ENCODE measurements at regions not wholly inside any gene's neighbourhood (a gene's known extent, or its start where the extent isn't known, plus 50 kb on each side); places are given as distances from the start of the nearest gene placed in this dataset.
A peak's percentile ranks its signal among the peaks of the same experiment; 100 is the strongest.

DNA sequence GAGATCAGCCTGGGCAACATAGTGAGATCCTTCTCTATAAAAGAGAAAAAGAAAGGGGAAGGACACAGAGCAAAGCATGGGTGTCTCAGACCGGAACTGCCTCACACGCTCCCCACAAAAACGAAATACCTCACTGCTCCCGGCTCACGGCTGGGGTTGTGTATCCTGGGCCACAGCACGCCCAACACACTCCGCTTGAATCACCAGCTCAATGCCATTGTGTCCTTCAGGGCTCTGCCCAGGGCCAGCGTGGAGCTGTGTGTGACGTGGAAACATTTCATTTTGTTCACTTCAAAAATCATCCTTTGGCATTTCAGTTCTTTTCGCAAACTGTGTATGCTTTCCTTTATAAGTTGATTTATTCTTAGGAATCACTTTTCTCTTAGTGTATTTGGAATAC lies 279.5 kb downstream of the IRX1 start:
- H3K36me3 ChIP-seq, result no peaks in the 10 kb centered on the region
- WGBS, 2 donors, result 87 to 95% methylated on average over 10 of the region's 10 CpGs
- DNase-seq, result no peak
- TF ChIP-seq, protein P1, sequence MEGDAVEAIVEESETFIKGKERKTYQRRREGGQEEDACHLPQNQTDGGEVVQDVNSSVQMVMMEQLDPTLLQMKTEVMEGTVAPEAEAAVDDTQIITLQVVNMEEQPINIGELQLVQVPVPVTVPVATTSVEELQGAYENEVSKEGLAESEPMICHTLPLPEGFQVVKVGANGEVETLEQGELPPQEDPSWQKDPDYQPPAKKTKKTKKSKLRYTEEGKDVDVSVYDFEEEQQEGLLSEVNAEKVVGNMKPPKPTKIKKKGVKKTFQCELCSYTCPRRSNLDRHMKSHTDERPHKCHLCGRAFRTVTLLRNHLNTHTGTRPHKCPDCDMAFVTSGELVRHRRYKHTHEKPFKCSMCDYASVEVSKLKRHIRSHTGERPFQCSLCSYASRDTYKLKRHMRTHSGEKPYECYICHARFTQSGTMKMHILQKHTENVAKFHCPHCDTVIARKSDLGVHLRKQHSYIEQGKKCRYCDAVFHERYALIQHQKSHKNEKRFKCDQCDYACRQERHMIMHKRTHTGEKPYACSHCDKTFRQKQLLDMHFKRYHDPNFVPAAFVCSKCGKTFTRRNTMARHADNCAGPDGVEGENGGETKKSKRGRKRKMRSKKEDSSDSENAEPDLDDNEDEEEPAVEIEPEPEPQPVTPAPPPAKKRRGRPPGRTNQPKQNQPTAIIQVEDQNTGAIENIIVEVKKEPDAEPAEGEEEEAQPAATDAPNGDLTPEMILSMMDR (IDR thresholded peaks at IDR 0.05), result no peak
- TF ChIP-seq POLR2A (IDR thresholded peaks at IDR 0.05), result no peak
- H3K9me3 ChIP-seq, result no peaks in the 10 kb centered on the region
- no peaks in the 10 kb centered on the region for H3K27me3 ChIP-seq
- no peaks in the 10 kb centered on the region for H3K4me1 ChIP-seq
- intact Hi-C loops (cut with DNase I), result no loop called here
- H3K27ac ChIP-seq, result no peak overlapping the region
- no peak overlapping the region for H3K4me3 ChIP-seq (replicated peaks in 1 of 3)

DNA sequence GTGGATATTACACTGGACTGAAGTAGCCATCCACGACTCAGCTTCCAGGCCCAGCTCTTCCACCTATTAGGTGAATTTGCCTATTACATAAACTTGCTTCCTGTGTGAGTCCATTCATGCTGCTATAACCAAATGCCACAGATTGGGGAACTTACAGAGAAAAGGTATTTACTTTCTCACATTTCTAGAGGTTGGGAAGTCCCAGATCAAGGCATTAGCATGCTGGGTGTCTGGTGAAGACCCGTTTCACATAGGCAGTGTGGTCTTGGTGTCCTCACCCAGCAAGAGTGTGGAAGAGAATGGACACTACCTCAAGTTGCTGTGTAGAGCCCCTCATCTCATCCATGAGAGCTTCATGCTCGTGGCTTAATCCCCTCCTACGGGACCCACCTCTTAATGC lies 282.6 kb downstream of the IRX1 start:
- no peaks in the 10 kb centered on the region for H3K9me3 ChIP-seq
- no peak overlapping the region for H3K4me3 ChIP-seq (replicated peaks in 1 of 3)
- TF ChIP-seq POLR2A (IDR thresholded peaks at IDR 0.05), result no peak
- H3K4me1 ChIP-seq, result no peaks in the 10 kb centered on the region
- intact Hi-C loops (cut with DNase I), result no loop called here
- no peak for DNase-seq
- H3K36me3 ChIP-seq, result no peaks in the 10 kb centered on the region
- 79 to 86% methylated on average over 4 of the region's 4 CpGs for WGBS, 2 donors
- no peaks in the 10 kb centered on the region for H3K27me3 ChIP-seq
- no peak overlapping the region for H3K27ac ChIP-seq

DNA sequence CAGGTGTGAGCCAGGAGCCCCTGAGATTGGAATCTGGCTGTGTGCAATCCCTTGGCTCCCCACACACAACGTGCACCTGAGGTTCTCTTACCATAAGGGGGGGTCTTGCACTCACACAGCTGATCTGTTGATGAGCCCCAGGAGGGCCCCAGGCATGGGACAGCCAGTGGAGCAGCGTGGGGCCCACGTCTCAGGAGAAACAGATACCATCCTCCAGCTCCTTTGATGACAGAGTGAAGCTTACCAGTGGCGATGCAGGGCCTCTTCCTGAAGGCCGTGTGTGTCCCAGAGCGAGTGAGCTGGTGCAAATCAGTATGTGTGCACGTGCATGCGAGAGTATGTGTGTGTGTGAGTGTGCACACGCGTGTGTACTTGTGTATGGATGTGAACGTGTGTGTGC lies 287.4 kb downstream of the IRX1 start:
- Histone ChIP-seq H3K9me3 (no peaks in the 10 kb centered on the region), H3K27ac (no peak overlapping the region), H3K36me3 (no peaks in the 10 kb centered on the region), H3K27me3 (no peaks in the 10 kb centered on the region), H3K4me3 (replicated peaks in 1 of 3) (no peak overlapping the region), H3K4me1 (peaks cover 5 to 16% of the 10 kb centered on the region in 2 donors)
- TF ChIP-seq, protein P1 (IDR thresholded peaks at IDR 0.05), result no peak
- intact Hi-C loops (cut with DNase I), result no loop called here
- WGBS, 2 donors, result 83 to 92% methylated on average over 10 to 11 of the region's 11 CpGs
- DNase-seq, result no peak

DNA sequence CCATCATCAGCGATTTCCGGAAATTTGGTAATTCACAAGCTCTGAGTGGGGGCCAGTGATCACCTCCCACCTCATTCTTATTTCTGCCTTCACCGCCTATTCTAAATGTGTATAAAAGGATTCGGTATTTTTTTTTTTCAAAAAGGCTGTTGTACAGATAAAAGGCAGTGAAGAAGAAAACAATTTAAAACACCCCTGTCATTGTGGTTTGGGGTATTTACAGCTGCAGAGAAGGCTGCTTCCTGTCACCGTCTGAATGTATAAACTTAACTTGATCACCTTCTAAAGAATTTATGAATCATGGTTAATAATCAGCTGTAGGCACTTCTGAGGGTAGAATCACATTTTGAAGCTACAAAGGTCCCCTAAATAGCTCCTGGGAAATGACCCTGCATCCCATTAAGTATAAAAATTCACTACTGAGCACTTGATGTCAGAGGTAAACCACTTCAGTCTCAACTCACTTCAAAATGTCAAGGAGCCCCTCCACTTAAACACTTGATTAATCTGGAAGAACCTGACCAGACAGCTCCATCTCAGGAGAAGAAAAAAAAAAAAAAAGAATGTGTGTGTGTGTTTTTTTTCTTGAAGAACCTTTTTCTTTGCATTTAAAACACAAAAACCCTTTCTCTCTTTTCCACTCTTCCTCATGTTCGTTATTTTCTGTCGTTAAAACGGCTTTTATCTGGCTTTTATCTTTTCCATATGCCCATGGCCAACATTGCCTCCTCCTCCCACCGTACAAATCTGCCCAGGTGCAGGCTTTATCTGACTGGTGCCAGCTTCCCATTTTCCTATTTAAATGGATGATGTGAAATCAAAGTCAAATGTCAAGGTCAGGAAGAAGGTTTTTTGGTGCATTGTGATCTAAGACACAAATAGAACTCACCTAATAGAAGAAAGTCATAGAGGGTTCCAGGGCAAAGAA lies 291.2 kb downstream of the IRX1 start:
- Histone ChIP-seq H3K27ac (peak overlapping the region in 1 of 3 donors; percentile 17), H3K4me3 (replicated peaks in 1 of 3) (no peak overlapping the region), H3K27me3 (no peaks in the 10 kb centered on the region), H3K4me1 (peaks cover 5 to 19% of the 10 kb centered on the region in 2 donors), H3K36me3 (no peaks in the 10 kb centered on the region), H3K9me3 (no peaks in the 10 kb centered on the region)
- intact Hi-C loops (cut with DNase I), result no loop called here
- TF ChIP-seq, protein P1 (IDR thresholded peaks at IDR 0.05), result no peak
- no peak for TF ChIP-seq POLR2A (IDR thresholded peaks at IDR 0.05)
- no peak for DNase-seq
- 37 to 46% methylated on average over 9 of the region's 9 CpGs for WGBS, 2 donors

DNA sequence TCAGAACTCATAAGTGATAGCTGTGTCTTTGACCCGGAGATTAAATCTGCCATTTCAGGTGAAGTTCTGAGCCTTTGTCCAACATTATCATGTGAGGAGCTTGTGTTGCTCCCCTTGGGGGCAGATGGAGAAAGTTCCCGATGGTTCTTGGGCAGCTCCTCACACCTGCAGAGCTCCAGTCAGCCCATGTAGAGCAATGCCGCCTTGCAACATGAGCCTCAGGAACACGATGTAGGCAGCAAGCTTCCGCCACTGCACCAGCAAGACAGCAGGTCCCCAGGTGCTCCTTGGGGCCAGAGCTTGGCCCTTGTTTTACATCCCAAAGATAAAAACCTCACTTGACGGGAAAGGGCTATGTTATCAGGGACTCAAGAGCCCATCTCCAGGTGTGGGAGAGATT lies 292.7 kb downstream of the IRX1 start:
- TF ChIP-seq, protein P1 (IDR thresholded peaks at IDR 0.05), result no peak
- TF ChIP-seq POLR2A (IDR thresholded peaks at IDR 0.05), result no peak
- intact Hi-C loops (cut with DNase I), result no loop called here
- peaks cover 5 to 19% of the 10 kb centered on the region in 2 donors for H3K4me1 ChIP-seq
- WGBS, 2 donors, result 79 to 98% methylated on average over 4 to 6 of the region's 6 CpGs
- no peak for DNase-seq
- no peak overlapping the region for H3K27ac ChIP-seq
- no peak overlapping the region for H3K4me3 ChIP-seq (replicated peaks in 1 of 3)
- no peaks in the 10 kb centered on the region for H3K27me3 ChIP-seq
- H3K9me3 ChIP-seq, result no peaks in the 10 kb centered on the region
- no peaks in the 10 kb centered on the region for H3K36me3 ChIP-seq

Data from thyroid gland (tissue), 4 donors.